Uterus (tissue), 3 donors: ENCODE measurements at regions not wholly inside any gene's neighbourhood (a gene's known extent, or its start where the extent isn't known, plus 50 kb on each side); places are given as distances from the start of the nearest gene placed in this dataset.

Source experiments
- DNase-seq, 2 donors: peaks; one replicate each; pipeline ENCODE4 v3.0.0-alpha.2; 2019 to 2020
- H3K27ac ChIP-seq, 2 donors: fragments of 200-600 bp; sonication (generic); 1 replicate in 1 of 2; 2 replicates in 1 of 2; pipeline ENCODE4 v1.5.1; 2016 to 2018
- H3K27me3 ChIP-seq, 2 donors: fragments of 200-600 bp; sonication (generic); one replicate each; pipeline ENCODE4 v1.5.1; 2018 to 2019; ENCODE audit warnings: control low read depth in 1 of 2
- H3K36me3 ChIP-seq, 2 donors: fragments of 200-600 bp; sonication (generic); one replicate each; pipeline ENCODE4 v1.5.1; 2019; ENCODE audit warnings: control low read depth in 1 of 2
- H3K4me1 ChIP-seq, 2 donors: fragments of 200-600 bp; sonication (generic); one replicate each; pipeline ENCODE4 v1.5.1; 2018 to 2019; ENCODE audit warnings: control low read depth in 1 of 2
- H3K4me3 ChIP-seq, 2 donors: fragments of 200-600 bp; sonication (generic); 1 replicate in 1 of 2; 2 replicates in 1 of 2; pipeline ENCODE4 v1.5.1; 2018 to 2019; ENCODE audit warnings: mild to moderate bottlenecking in 1 of 2
- H3K9me3 ChIP-seq, 2 donors: fragments of 200-600 bp; sonication (generic); one replicate each; pipeline ENCODE4 v1.5.1; 2019; ENCODE audit warnings: control low read depth in 1 of 2
- CTCF ChIP-seq, 4 experiments: fragments of 200-600 bp in 2 of 4; fragments of 450-650 bp in 2 of 4; sonication (generic) in 2 of 4; IDR thresholded peaks; one replicate each; pipeline ENCODE4 v1.5.1; 2016 to 2019; ENCODE audit warnings: antibody characterized with exemption in 4 of 4, mild to moderate bottlenecking in 2 of 4, moderate library complexity in 1 of 4
- POLR2A ChIP-seq, 2 donors: fragments of 450-650 bp; IDR thresholded peaks; one replicate each; pipeline ENCODE4 v1.6.1; 2016; ENCODE audit warnings: antibody characterized with exemption in 2 of 2, mild to moderate bottlenecking in 1 of 2, moderate library complexity in 1 of 2
- intact Hi-C: fragments of 100-400 bp; cut with DNase I; formaldehyde crosslinking; loops from one replicate; pipeline ENCODE4 v1.15.1; 2023; ENCODE audit warnings: low total_unique reads
- donor health status: DM: yes; HTN: yes; CAD: no.

- no peak overlapping the region for H3K27ac ChIP-seq
- H3K36me3 ChIP-seq = no peaks in the 10 kb centered on the region
- intact Hi-C loops = no loop called here
Measured at GRCh38 chr5:116650964-116651363, 76.3 kb upstream of the SEMA6A start.

GRCh38 chr5:116650544-116650943 lies 75.9 kb upstream of the SEMA6A start:
- intact Hi-C loops = no loop called here
- H3K27ac ChIP-seq = no peak overlapping the region
- DNase-seq = no peak
- TF ChIP-seq CTCF (IDR thresholded peaks at IDR 0.05) (no peak), POLR2A (IDR thresholded peaks at IDR 0.05) (no peak)
- no peaks in the 10 kb centered on the region for H3K9me3 ChIP-seq
- no peak overlapping the region for H3K4me3 ChIP-seq
- no peaks in the 10 kb centered on the region for H3K36me3 ChIP-seq
- H3K27me3 ChIP-seq = no peaks in the 10 kb centered on the region
- H3K4me1 ChIP-seq = no peaks in the 10 kb centered on the region

More at GRCh38 chr5:116650964-116651363, 76.3 kb upstream of the SEMA6A start:
- Histone ChIP-seq H3K4me3 (no peak overlapping the region), H3K4me1 (no peaks in the 10 kb centered on the region), H3K27me3 (no peaks in the 10 kb centered on the region), H3K9me3 (no peaks in the 10 kb centered on the region)
- no peak for DNase-seq
- no peak for TF ChIP-seq POLR2A (IDR thresholded peaks at IDR 0.05)
- TF ChIP-seq CTCF (IDR thresholded peaks at IDR 0.05) = no peak

GRCh38 chr5:116646611-116647289 lies 72.1 kb upstream of the SEMA6A start:
- H3K27me3 ChIP-seq = no peaks in the 10 kb centered on the region
- H3K9me3 ChIP-seq = no peaks in the 10 kb centered on the region
- H3K36me3 ChIP-seq = no peaks in the 10 kb centered on the region
- intact Hi-C loops = no loop called here
- DNase-seq = no peak
- TF ChIP-seq POLR2A (IDR thresholded peaks at IDR 0.05) (no peak), CTCF (IDR thresholded peaks at IDR 0.05) (no peak)
- no peak overlapping the region for H3K4me3 ChIP-seq
- H3K4me1 ChIP-seq = no peaks in the 10 kb centered on the region
- H3K27ac ChIP-seq = no peak overlapping the region

GRCh38 chr5:116645627-116646026 lies 71.0 kb upstream of the SEMA6A start:
- H3K27me3 ChIP-seq = no peaks in the 10 kb centered on the region
- no peaks in the 10 kb centered on the region for H3K36me3 ChIP-seq
- H3K4me3 ChIP-seq = no peak overlapping the region
- TF ChIP-seq CTCF (IDR thresholded peaks at IDR 0.05) (no peak), POLR2A (IDR thresholded peaks at IDR 0.05) (no peak)
- no peak overlapping the region for H3K27ac ChIP-seq
- no peaks in the 10 kb centered on the region for H3K4me1 ChIP-seq
- intact Hi-C loops = no loop called here
- no peaks in the 10 kb centered on the region for H3K9me3 ChIP-seq
- DNase-seq = no peak

- intact Hi-C loops = no loop called here
- no peak for TF ChIP-seq CTCF (IDR thresholded peaks at IDR 0.05)
- no peak for TF ChIP-seq POLR2A (IDR thresholded peaks at IDR 0.05)
- no peaks in the 10 kb centered on the region for H3K4me1 ChIP-seq
- no peak overlapping the region for H3K4me3 ChIP-seq
- H3K36me3 ChIP-seq = no peaks in the 10 kb centered on the region
- H3K27ac ChIP-seq = no peak overlapping the region
- no peaks in the 10 kb centered on the region for H3K27me3 ChIP-seq
- no peaks in the 10 kb centered on the region for H3K9me3 ChIP-seq
- no peak for DNase-seq
Measured at GRCh38 chr5:116640236-116640635, 65.6 kb upstream of the SEMA6A start.
